Mammary epithelial cell (primary cell): ENCODE measurements at regions not wholly inside any gene's neighbourhood (a gene's known extent, or its start where the extent isn't known, plus 50 kb on each side); places are given as distances from the start of the nearest gene placed in this dataset.

Source experiments
- EZH2 ChIP-seq: IDR thresholded peaks from 2 replicates; pipeline ENCODE4 v1.6.1; 2012; ENCODE audit warnings: low read length, inconsistent platforms, borderline replicate concordance
- TF ChIP-seq, protein P1 (sequence below), 2 donors: IDR thresholded peaks in 1 of 2; conservative IDR thresholded peaks in 1 of 2; 2 replicates each; pipeline ENCODE4 v1.5.1; 2011 to 2012; ENCODE audit warnings: inconsistent platforms in 2 of 2, low read length in 2 of 2, mild to moderate bottlenecking in 2 of 2, control low read depth in 1 of 2, low read depth in 1 of 2; ENCODE audit not compliant: insufficient read depth in 1 of 2; ENCODE audit errors: extremely low read depth in 1 of 2

DNA sequence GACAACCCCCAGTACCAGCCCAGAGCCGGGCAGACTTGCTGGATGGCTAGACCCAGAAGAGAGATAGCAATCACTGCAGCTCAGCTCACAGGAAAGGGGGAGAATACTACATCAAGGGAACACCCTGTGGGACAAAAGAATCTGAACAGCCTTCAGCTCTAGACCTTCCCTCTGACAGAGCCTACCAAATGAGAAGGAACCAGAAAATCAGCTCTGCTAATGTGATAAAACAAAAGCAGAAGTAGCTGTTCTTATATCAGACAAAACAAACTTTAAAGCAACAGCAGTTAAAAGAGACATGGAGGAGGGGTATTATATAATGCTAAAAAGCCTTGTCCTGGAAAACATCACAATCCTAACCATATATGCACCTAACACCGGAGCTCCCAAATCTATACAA, 283.3 kb downstream of the KLF13 start:
- TF ChIP-seq, protein P1, sequence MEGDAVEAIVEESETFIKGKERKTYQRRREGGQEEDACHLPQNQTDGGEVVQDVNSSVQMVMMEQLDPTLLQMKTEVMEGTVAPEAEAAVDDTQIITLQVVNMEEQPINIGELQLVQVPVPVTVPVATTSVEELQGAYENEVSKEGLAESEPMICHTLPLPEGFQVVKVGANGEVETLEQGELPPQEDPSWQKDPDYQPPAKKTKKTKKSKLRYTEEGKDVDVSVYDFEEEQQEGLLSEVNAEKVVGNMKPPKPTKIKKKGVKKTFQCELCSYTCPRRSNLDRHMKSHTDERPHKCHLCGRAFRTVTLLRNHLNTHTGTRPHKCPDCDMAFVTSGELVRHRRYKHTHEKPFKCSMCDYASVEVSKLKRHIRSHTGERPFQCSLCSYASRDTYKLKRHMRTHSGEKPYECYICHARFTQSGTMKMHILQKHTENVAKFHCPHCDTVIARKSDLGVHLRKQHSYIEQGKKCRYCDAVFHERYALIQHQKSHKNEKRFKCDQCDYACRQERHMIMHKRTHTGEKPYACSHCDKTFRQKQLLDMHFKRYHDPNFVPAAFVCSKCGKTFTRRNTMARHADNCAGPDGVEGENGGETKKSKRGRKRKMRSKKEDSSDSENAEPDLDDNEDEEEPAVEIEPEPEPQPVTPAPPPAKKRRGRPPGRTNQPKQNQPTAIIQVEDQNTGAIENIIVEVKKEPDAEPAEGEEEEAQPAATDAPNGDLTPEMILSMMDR (conservative IDR thresholded peaks at IDR 0.05 in 1 of 2, IDR thresholded peaks at IDR 0.05 in 1 of 2; ENCODE audit: extremely low read depth in 1 of 2, insufficient read depth in 1 of 2, low read depth in 1 of 2, low read length in 2 of 2) = no peak
- TF ChIP-seq EZH2 = no peak
